ENCODE measurements at regions not wholly inside any gene's neighbourhood (a gene's known extent, or its start where the extent isn't known, plus 50 kb on each side); places are given as distances from the start of the nearest gene placed in this dataset.
"Not testable (repeated sequence)": the region's sequence is repeated elsewhere in the genome, so short reads cannot be mapped to it uniquely, and the experiment has no call there.

DNA sequence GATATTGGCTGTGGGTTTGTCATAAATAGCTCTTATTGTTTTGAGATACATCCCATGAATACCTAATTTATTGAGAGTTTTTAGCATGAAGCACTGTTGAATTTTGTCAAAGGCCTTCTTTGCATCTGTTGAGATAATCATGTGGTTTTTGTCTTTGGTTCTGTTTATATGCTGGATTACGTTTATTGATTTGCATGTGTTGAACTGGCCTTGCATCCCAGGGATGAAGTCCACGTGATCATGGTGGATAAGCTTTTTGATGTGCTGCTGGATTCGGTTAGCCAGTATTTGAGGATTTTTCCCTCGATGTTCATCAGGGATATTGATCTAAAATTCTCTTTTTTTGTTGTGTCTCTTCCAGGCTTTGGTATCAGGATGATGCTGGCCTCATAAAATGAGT lies 1003.6 kb downstream of the CNTNAP5 start:
- TF ChIP-seq, protein P1, sequence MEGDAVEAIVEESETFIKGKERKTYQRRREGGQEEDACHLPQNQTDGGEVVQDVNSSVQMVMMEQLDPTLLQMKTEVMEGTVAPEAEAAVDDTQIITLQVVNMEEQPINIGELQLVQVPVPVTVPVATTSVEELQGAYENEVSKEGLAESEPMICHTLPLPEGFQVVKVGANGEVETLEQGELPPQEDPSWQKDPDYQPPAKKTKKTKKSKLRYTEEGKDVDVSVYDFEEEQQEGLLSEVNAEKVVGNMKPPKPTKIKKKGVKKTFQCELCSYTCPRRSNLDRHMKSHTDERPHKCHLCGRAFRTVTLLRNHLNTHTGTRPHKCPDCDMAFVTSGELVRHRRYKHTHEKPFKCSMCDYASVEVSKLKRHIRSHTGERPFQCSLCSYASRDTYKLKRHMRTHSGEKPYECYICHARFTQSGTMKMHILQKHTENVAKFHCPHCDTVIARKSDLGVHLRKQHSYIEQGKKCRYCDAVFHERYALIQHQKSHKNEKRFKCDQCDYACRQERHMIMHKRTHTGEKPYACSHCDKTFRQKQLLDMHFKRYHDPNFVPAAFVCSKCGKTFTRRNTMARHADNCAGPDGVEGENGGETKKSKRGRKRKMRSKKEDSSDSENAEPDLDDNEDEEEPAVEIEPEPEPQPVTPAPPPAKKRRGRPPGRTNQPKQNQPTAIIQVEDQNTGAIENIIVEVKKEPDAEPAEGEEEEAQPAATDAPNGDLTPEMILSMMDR (IDR thresholded peaks at IDR 0.05), result not testable (repeated sequence)
- TF ChIP-seq EZH2 (IDR thresholded peaks at IDR 0.05; ENCODE audit: borderline replicate concordance, insufficient read depth, low read depth, low read length, poor library complexity, severe bottlenecking), result not testable (repeated sequence)
